Fibroblast of villous mesenchyme (primary cell): ENCODE measurements at regions not wholly inside any gene's neighbourhood (a gene's known extent, or its start where the extent isn't known, plus 50 kb on each side); places are given as distances from the start of the nearest gene placed in this dataset.

Source experiments
- DNase-seq: peaks from one replicate; pipeline ENCODE4 v3.0.0-alpha.2; 2010; ENCODE audit warnings: low read depth
- H3K4me3 ChIP-seq: 2 replicates; pipeline ENCODE4 v1.5.1; 2011; ENCODE audit warnings: low read depth, mild to moderate bottlenecking, low read length
- CTCF ChIP-seq: IDR thresholded peaks from 2 replicates; pipeline ENCODE4 v1.5.1; 2012; ENCODE audit warnings: low read depth, mild to moderate bottlenecking, low read length; ENCODE audit not compliant: insufficient read depth

- no peak for DNase-seq
These were observed 158.5 kb downstream of the SLITRK6 start for GRCh38 chr13:85640727-85641126.

GRCh38 chr13:85638815-85639393 lies 160.3 kb downstream of the SLITRK6 start:
- no peak for TF ChIP-seq CTCF
- DNase-seq, result no peak
- H3K4me3 ChIP-seq, result no peak overlapping the region

More at GRCh38 chr13:85640727-85641126, 158.5 kb downstream of the SLITRK6 start:
- TF ChIP-seq CTCF, result no peak
- H3K4me3 ChIP-seq, result no peak overlapping the region

- no peak for TF ChIP-seq CTCF
- no peak overlapping the region for H3K4me3 ChIP-seq
- DNase-seq, result no peak
These were observed 161.0 kb downstream of the SLITRK6 start for GRCh38 chr13:85638265-85638664.

GRCh38 chr13:85632526-85633195 lies 166.6 kb downstream of the SLITRK6 start:
- TF ChIP-seq CTCF, result no peak
- no peak for DNase-seq

GRCh38 chr13:85631801-85632200 lies 167.4 kb downstream of the SLITRK6 start:
- H3K4me3 ChIP-seq, result no peak overlapping the region
- DNase-seq, result no peak
- TF ChIP-seq CTCF, result no peak

More at GRCh38 chr13:85632526-85633195, 166.6 kb downstream of the SLITRK6 start:
- H3K4me3 ChIP-seq, result no peak overlapping the region

GRCh38 chr13:85626603-85627002 lies 172.6 kb downstream of the SLITRK6 start:
- no peak for DNase-seq
- no peak for TF ChIP-seq CTCF
- H3K4me3 ChIP-seq, result no peak overlapping the region
